Activated CD8-positive, alpha-beta memory T cell treated with anti-CD3 and anti-CD28 coated beads, Interleukin-2, amount 50 U/mL, for 1 hour (primary cell): ENCODE measurements at regions not wholly inside any gene's neighbourhood (a gene's known extent, or its start where the extent isn't known, plus 50 kb on each side); places are given as distances from the start of the nearest gene placed in this dataset.
"Not testable (repeated sequence)": the region's sequence is repeated elsewhere in the genome, so short reads cannot be mapped to it uniquely, and the experiment has no call there.

Source experiments
- DNase-seq: peaks from one replicate; pipeline ENCODE4 v3.0.0-alpha.2; 2020; ENCODE audit errors: extremely low read depth

DNA sequence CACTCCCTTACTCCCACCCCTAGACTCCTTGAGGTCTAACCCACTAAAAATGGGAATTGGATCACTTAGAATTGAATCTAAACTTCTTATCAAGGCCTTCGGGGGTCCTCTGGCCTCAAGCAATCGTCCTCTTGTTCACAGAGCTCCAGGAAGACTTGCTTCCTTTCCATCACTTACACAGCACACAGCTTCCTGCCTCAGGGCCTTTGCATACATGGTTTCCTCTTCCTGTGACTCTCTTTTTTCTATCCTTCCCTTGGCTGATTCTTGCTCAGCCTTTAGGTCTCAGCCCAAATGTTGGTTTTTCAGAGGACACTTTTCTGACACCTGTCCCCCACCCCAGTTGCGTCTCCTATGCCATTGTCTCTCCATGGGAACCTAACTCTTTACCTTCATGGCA, 50.0 kb upstream of the ALDH1B1 start:
- DNase-seq = no peak

DNA sequence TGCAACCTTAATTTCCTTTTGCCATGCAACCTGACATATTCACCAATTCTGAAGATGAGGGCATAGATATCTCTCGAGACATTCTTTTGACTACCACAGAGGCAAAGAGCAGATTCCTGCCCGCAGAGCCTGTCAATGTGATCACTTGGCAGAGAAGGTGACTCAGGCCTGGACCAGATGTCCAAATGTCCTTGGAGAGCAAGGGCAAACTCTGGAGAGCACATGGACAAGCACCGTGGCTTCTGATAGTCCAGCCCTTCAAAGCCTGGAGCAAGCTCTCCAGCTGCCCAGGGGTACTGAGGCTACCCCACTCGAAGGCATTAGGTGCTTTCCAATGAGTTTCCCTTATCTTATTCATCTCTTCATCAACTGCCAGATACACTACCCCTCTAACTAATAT, 50.4 kb upstream of the ALDH1B1 start:
- no peak for DNase-seq

DNA sequence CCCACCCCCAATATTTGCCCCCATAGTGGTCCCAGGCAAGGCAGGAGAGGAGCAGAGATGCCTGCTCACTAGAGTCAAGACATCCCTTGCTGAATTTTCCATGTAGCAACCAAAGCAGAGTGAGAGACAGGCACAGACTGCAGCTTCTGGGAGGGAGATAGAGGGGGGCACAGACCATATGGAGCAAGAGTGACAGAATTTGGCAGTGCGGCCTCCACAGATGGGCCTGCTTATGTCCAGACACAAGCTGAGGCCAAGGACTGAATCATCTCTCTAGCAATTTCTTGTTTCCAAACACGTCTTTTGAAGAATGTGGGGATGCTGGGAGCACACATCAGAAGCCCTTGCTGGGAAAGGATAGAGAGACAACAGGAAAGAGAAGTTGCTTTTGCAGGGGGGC, 53.0 kb upstream of the ALDH1B1 start:
- DNase-seq = no peak

DNA sequence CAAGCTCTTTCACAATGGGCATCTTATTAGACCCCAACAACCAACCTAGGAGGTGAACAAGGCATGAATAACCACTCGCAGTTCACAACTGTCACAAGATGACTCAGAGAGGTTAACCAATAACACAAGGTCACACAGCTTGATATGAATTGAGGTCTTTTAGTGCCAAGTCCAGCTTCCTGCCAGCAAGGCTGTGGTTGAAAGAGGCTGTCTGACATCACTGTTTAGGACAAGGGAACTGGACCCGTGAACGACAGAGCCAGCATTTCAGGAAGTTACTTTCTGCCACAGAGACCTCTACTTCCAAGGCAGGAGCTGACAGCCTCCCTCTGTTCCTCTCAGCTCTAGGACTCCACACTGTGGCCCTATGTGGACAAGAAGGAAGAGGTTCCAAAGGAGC, 53.4 kb upstream of the ALDH1B1 start:
- DNase-seq = no peak

DNA sequence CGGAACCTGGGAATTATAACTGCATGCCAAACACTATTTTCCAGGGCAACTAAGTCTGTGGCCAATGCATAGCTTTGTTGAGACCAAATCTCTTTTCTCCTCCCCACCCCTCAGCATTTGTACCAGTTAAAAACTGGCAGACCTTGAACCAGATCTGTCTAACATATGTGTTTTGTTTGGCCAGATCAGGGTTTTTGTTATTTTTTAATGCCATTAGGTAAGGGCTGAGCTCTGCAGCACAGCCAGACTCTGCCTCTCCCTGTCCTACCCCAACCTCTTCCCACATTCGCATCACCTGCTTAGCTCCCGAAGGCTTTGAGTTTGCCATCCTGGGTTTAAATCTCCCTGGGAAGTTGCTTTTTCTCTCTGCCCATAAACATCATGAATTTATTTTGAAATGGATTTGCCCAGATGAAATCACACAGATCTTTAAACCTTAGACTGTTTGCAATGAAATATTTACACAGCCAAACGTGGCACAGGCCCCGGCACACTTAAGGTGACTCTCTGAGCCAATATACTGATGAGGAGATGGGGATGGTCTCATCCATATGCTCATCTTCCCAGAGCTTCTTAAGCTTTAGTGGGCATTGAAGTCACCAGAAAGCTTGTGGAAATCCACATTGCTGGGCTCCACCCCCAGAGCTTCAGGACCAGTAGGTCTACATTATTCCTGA, 54.0 kb upstream of the ALDH1B1 start:
- no peak for DNase-seq

- no peak for DNase-seq
These were observed 54.7 kb upstream of the ALDH1B1 start for GRCh38 chr9:38337706-38338264.

- DNase-seq = no peak
These were observed 55.3 kb upstream of the ALDH1B1 start for GRCh38 chr9:38337181-38337580.

DNA sequence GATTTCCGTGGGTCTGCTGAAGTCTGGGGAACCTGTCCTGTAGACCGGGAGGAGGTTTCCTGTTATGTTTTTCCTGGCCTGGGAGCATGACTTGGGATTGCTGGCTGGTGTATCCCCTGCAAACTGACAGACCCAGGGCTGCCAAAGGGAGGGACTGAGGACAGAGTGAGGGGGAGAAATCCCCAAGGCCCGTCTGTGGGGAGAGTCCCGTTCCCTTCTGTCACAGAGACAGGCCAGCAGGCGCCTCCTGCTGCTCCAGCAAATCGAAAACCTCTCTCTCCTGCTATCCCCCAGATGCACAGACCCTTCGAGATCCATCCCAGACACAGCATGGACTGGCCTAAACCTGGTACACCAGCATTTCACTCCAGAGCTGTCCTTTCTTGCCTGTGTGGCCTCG, 56.2 kb upstream of the ALDH1B1 start:
- no peak for DNase-seq

DNA sequence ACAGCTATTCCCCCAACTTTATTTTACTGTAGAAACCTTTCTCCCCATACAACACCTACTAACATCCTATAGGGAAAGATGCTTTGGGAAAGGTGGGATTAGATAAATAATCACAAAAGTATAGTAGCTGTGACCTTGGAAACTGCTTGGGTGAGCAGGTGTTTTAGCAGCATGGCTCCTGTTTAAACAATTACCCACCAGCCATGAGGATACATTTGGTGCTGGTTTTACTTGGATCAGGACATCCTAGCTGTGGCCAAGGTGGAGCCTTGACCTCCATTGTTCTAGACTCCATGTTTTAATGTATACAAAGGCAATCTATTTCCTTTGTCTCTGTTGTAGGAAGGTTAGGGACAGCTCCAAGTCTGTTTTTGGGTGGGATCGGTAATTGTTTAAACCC, 56.8 kb upstream of the ALDH1B1 start:
- DNase-seq = no peak

DNA sequence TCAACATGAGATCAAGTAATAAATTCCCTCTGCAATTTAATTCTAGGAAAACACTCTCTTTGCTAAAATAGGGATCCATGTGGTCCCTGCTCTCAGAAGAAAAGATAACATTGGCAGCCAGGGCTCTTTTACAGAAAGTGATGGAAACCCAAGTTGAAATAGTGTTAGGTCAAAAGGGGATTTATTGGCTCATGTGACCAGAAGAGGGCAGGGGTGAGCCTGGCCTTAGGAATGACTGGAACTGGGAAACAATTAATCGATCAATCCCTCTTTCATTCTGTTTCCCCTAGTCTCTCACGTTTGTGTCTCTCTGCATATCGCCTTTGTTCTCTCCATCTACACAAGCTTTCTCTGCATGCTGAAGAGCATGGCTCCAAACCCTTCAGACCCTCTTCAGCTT, 58.3 kb upstream of the ALDH1B1 start:
- no peak for DNase-seq

DNA sequence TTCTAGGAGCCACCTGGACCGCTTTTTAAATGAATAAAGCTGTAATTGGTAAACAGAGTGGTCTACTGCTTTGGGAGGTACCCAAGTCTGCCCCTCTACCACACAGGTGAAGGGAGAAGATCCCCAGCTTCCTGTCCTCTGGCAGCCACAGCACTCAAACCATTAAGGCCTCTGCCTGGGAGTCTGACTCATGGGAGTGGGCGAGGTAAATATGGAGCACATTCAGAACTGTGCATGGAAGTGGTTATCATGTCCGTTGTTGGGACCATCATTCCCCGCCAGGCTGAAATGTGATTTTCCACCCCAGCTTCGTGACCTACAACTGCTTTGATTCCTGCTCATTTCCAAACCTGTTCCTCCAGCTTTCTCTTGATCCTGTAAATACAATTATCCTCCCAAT, 59.5 kb upstream of the ALDH1B1 start:
- DNase-seq = no peak

DNA sequence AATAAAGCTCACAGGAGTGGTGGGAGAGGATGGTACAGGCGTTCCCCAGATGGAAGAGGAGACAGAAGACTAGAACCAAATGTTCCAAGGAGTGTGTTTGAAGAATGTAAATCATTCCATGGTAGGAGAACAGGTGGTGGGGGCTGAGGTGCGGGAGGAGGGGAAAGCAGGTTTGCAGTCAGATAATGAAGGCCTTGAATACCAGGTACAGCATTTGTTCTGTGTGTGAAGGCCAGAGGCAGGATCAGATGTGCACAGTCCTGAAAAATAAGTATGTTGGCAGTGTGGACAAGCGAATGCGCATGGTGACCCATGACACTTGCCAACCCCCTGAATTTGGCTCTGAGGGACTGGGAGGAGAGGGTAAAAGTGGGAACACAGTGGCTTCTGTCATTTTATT, 59.9 kb upstream of the ALDH1B1 start:
- no peak for DNase-seq

DNA sequence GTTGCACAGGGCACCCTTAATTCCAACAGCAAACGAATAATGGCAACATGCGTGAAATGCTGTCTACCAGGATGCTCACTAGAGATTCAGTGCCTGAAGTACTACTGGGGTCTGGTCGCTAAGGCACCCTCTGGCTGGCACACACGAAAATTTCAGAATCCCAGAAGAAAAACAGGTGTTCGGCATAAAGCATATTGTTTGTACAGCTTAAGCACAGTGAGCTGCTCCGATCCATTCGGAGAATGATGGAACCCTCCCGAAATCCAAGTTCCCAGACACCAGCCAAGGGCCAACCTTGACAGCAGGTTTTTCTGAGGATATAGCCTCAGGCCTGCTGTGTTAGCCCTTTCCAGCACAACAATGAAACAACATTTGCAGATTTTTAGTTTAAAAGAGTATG, 61.4 kb upstream of the ALDH1B1 start:
- no peak for DNase-seq

- DNase-seq = no peak
These were observed 62.5 kb upstream of the ALDH1B1 start for GRCh38 chr9:38329968-38330367.

DNA sequence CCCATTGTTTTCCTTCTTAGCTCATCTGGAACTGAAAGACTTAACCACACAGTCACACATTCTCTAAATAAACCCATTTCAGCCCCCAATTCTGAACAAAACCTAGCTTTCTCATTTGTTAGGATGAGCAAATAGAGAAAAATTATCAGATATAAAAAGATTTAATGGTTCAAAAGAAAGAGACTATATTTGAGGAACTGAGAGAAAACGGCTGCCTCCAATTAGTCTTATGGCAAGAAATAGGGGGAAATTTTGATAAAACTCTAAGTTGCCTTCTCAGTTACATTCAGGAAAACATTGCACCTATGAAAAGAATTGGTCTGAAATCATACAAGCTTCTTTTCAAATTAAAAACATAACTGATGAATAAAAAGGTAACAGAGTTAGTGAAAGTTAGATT, 63.7 kb upstream of the ALDH1B1 start:
- no peak for DNase-seq

GRCh38 chr9:38326122-38326521, 66.4 kb upstream of the ALDH1B1 start:
- DNase-seq = no peak

- not testable (repeated sequence) for DNase-seq
These were observed 68.3 kb upstream of the ALDH1B1 start for GRCh38 chr9:38324213-38324612.

- no peak for DNase-seq
These were observed 69.6 kb upstream of the ALDH1B1 start for GRCh38 chr9:38322937-38323336.

GRCh38 chr9:38319496-38320173, 72.9 kb upstream of the ALDH1B1 start:
- DNase-seq = no peak

GRCh38 chr9:38318759-38319495, 73.6 kb upstream of the ALDH1B1 start:
- DNase-seq = no peak

DNA sequence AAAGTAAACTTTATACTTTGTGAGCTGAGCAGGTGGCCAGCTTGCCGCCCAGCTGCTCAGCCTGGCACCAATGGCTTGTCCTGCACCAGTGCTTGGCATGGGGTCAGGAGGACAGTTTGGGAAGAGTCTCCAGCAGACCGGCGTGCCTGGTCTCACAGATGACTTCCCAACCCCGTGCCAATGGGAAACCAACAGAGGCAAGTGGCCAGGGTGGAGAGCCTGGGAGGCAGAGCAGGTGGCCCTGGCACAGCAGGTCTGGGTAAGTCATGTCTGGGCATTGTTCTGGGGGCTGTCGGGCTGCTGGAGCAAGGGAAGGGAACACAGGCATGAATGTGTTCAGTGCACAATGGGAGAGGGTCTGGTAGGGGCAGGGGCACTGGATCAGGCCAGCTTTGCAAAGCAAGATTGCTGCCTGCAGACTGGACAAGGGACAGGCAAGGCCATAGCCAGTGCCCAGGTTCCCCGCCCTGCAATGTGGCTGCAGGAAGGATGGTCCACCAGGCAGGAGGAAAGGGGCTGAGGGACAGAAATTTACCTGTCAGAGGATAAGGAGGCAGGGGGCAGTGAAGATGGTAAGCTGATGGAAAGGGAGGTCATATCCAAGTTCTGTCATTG, 76.2 kb upstream of the ALDH1B1 start:
- no peak for DNase-seq

DNA sequence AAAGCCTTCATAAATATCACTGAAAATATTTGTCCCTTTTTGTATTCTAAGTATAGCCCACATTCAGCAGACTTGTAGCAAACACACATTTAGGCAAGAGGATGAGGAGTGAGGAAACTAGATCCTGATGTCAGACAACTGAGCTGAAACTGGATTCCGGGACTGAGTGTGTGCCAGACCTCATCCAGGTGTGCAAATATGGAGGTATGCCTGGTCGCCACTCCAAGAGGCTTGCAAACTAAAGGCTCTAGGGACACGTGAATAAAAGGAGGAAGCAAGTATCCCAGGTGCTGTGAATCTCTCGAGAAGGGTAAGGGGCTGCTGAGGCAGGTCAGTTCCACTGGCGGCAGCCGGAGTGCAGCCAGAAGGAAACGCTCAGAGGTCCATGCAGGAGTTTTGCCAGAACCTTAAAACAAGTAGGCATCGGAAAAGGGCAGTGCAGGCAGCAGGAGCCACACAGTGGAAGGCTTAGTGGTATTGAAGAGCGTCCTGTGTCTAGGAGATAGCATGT, 77.4 kb upstream of the ALDH1B1 start:
- DNase-seq = no peak
